ENCODE measurements at regions not wholly inside any gene's neighbourhood (a gene's known extent, or its start where the extent isn't known, plus 50 kb on each side); places are given as distances from the start of the nearest gene placed in this dataset.

DNA sequence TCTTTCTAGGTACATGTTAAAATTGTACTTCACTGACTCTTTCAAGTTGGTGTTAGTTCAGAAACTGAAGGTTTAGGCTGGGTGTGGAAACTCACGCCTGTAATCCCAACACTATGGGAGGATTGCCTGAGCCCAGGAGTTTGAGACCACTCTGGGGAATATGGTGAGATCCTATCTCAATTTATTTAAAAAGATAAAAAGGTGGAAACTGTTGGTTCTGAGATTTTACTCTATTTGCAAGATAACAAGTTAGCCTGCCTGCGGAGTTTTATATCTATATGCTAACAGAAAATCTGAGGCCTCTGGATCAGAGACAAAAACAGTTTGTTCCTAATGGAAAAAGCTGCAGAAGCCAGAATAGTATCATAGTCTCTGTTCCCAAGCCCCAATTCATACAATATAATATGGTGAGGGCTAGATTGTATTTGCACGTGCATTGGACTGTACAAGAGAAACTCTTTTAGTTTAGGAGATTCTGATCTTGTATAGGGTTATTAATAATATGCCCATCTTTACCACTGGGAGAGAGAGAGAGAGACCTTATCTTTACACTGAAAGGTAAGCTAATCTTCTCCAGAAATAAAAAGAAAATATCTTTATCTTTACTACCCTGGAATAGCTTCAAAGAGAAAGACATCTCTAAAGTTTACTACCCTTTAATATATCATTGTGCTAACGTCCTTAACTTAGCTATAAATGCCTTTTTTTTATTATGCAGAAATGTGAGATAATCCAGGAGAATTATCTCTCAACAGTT, 1267.6 kb downstream of the OTOL1 start:
- Histone ChIP-seq H3K27me3 (no peaks in the 10 kb centered on the region), H3K4me1 (no peaks in the 10 kb centered on the region), H3K4me3 (no peak overlapping the region), H3K36me3 (no peaks in the 10 kb centered on the region), H3K9me3 (no peaks in the 10 kb centered on the region), H3K27ac (no peak overlapping the region)
- DNase-seq (no peak), ATAC-seq (ENCODE audit: low FRiP score in 2 of 2) (no peak)
- WGBS, 2 donors, result 72 to 73% methylated on average over 4 of the region's 4 CpGs
- TF ChIP-seq, protein P1, sequence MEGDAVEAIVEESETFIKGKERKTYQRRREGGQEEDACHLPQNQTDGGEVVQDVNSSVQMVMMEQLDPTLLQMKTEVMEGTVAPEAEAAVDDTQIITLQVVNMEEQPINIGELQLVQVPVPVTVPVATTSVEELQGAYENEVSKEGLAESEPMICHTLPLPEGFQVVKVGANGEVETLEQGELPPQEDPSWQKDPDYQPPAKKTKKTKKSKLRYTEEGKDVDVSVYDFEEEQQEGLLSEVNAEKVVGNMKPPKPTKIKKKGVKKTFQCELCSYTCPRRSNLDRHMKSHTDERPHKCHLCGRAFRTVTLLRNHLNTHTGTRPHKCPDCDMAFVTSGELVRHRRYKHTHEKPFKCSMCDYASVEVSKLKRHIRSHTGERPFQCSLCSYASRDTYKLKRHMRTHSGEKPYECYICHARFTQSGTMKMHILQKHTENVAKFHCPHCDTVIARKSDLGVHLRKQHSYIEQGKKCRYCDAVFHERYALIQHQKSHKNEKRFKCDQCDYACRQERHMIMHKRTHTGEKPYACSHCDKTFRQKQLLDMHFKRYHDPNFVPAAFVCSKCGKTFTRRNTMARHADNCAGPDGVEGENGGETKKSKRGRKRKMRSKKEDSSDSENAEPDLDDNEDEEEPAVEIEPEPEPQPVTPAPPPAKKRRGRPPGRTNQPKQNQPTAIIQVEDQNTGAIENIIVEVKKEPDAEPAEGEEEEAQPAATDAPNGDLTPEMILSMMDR (IDR thresholded peaks at IDR 0.05), result no peak
- no peak for TF ChIP-seq POLR2AphosphoS5 (IDR thresholded peaks at IDR 0.05)
- TF ChIP-seq POLR2A (IDR thresholded peaks at IDR 0.05), result no peak

GRCh38 chr3:162764808-162765071, 1268.1 kb downstream of the OTOL1 start:
- ATAC-seq (ENCODE audit: low FRiP score in 2 of 2) (no peak), DNase-seq (no peak)
- no peak overlapping the region for H3K27ac ChIP-seq
- no peaks in the 10 kb centered on the region for H3K27me3 ChIP-seq
- H3K4me3 ChIP-seq, result no peak overlapping the region
- H3K36me3 ChIP-seq, result no peaks in the 10 kb centered on the region
- no peaks in the 10 kb centered on the region for H3K4me1 ChIP-seq
- H3K9me3 ChIP-seq, result no peaks in the 10 kb centered on the region
- no peak for TF ChIP-seq EP300 (IDR thresholded peaks at IDR 0.05)
- no peak for TF ChIP-seq POLR2AphosphoS5 (IDR thresholded peaks at IDR 0.05)
- TF ChIP-seq, protein P1 (IDR thresholded peaks at IDR 0.05), result no peak
- TF ChIP-seq POLR2A (IDR thresholded peaks at IDR 0.05), result no peak

DNA sequence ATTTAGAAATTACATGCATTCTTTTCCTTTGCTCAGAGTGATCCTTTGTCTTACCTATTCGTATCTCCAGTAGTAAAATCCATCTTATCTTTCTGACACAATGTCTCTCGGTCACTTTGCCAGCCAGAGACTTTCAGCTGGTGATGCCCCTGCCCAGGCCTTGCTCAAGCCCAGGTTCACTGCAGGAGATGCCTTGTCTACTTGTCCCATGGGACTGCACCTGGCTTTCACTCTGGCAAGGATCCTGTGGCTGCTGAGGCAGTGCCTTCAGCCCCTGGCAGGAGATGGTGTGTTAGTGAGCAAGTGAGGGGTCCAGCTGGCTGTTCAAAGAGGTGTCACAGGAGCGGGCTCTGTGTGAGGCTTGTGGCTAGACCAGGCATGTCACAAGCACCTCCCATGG, 1268.9 kb downstream of the OTOL1 start:
- WGBS, 2 donors, result 67 to 81% methylated on average over 3 of the region's 3 CpGs
- Histone ChIP-seq H3K4me1 (no peaks in the 10 kb centered on the region), H3K27ac (no peak overlapping the region), H3K36me3 (no peaks in the 10 kb centered on the region), H3K27me3 (no peaks in the 10 kb centered on the region), H3K9me3 (no peaks in the 10 kb centered on the region), H3K4me3 (no peak overlapping the region)
- TF ChIP-seq EP300 (IDR thresholded peaks at IDR 0.05), result no peak
- TF ChIP-seq, protein P1 (IDR thresholded peaks at IDR 0.05), result no peak
- no peak for TF ChIP-seq POLR2A (IDR thresholded peaks at IDR 0.05)
- TF ChIP-seq POLR2AphosphoS5 (IDR thresholded peaks at IDR 0.05), result no peak
- DNase-seq (no peak), ATAC-seq (ENCODE audit: low FRiP score in 2 of 2) (no peak)

DNA sequence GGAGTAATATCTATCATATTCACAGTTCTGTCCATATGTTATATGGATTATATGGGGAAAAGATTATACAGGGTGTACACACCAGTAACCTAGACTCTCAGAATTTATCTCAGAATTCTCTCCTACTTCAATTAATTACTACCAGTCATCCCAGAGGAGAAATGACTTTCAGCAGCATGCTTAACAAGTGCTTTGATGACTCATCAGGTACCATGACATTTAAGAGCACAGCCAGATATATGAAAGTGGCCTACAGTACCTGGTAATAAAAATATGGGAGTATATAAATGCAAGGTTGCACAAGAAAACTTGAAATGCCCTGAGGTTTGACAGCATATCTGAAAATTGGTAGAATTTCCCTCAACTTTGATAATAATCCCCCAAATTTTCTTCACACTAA, 1273.0 kb downstream of the OTOL1 start:
- H3K36me3 ChIP-seq, result no peaks in the 10 kb centered on the region
- no peak overlapping the region for H3K4me3 ChIP-seq
- no peaks in the 10 kb centered on the region for H3K4me1 ChIP-seq
- no peak overlapping the region for H3K27ac ChIP-seq
- TF ChIP-seq POLR2A (IDR thresholded peaks at IDR 0.05) (no peak), POLR2AphosphoS5 (IDR thresholded peaks at IDR 0.05) (no peak), EP300 (IDR thresholded peaks at IDR 0.05) (no peak)
- TF ChIP-seq, protein P1 (IDR thresholded peaks at IDR 0.05), result no peak
- no peak for ATAC-seq (ENCODE audit: low FRiP score in 2 of 2)
- no peaks in the 10 kb centered on the region for H3K9me3 ChIP-seq
- DNase-seq, result no peak
- no peaks in the 10 kb centered on the region for H3K27me3 ChIP-seq

DNA sequence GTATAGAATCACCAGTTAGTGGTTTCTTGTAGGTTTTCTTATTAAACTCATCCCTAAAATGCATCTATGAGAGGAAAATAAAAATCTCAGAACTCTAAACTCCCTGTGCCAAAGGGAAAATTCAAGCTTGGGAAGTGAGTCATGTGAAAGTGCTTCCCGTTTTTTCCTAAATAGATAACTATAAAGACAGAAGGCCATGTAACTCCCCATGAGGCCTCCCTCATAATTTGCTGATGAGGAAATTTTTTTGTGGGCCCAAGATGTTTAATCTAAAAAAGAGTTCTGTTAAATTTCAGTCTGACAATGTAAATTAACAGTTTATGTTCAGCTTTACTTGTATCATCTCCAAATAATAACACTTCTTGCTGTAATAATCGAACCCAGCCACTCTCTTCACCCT, 1273.9 kb downstream of the OTOL1 start:
- H3K4me1 ChIP-seq, result no peaks in the 10 kb centered on the region
- no peak for ATAC-seq (ENCODE audit: low FRiP score in 2 of 2)
- no peak for TF ChIP-seq EP300 (IDR thresholded peaks at IDR 0.05)
- TF ChIP-seq, protein P1 (IDR thresholded peaks at IDR 0.05), result no peak
- no peak for TF ChIP-seq POLR2A (IDR thresholded peaks at IDR 0.05)
- TF ChIP-seq POLR2AphosphoS5 (IDR thresholded peaks at IDR 0.05), result no peak
- H3K4me3 ChIP-seq, result no peak overlapping the region
- no peaks in the 10 kb centered on the region for H3K9me3 ChIP-seq
- 61 to 71% methylated on average over 2 of the region's 2 CpGs for WGBS, 2 donors
- no peaks in the 10 kb centered on the region for H3K27me3 ChIP-seq
- DNase-seq, result no peak
- H3K36me3 ChIP-seq, result no peaks in the 10 kb centered on the region
- no peak overlapping the region for H3K27ac ChIP-seq

Data from upper lobe of left lung (tissue), 6 donors.